ENCODE measurements at regions not wholly inside any gene's neighbourhood (a gene's known extent, or its start where the extent isn't known, plus 50 kb on each side); places are given as distances from the start of the nearest gene placed in this dataset.
A peak's percentile ranks its signal among the peaks of the same experiment; 100 is the strongest.

GRCh38 chrX:69263251-69263820, 98.1 kb upstream of the PJA1 start:
- no peak for DNase-seq

- no peak for DNase-seq
These were observed 97.0 kb upstream of the PJA1 start for GRCh38 chrX:69262036-69262936.

- no peak for DNase-seq
These were observed 94.9 kb upstream of the PJA1 start for GRCh38 chrX:69260169-69260568.

- DNase-seq: no peak
These were observed 93.6 kb upstream of the PJA1 start for GRCh38 chrX:69258893-69259292.

GRCh38 chrX:69257499-69258127, 92.4 kb upstream of the PJA1 start:
- DNase-seq: no peak

GRCh38 chrX:69256291-69256565, 91.0 kb upstream of the PJA1 start:
- DNase-seq: no peak

- no peak for DNase-seq
These were observed 90.4 kb upstream of the PJA1 start for GRCh38 chrX:69255441-69256290.

GRCh38 chrX:69253821-69254220, 88.6 kb upstream of the PJA1 start:
- no peak for DNase-seq

- no peak for DNase-seq
These were observed 78.0 kb upstream of the PJA1 start for GRCh38 chrX:69243276-69243675.

- DNase-seq: no peak
These were observed 73.6 kb upstream of the PJA1 start for GRCh38 chrX:69238887-69239231.

GRCh38 chrX:69238114-69238886, 73.0 kb upstream of the PJA1 start:
- peak; percentile 30 to 74 for DNase-seq

GRCh38 chrX:69237236-69237635, 72.0 kb upstream of the PJA1 start:
- DNase-seq: no peak

GRCh38 chrX:69236641-69237040, 71.4 kb upstream of the PJA1 start:
- DNase-seq: no peak

GRCh38 chrX:69234624-69235023, 69.4 kb upstream of the PJA1 start:
- DNase-seq: no peak

- no peak for DNase-seq
These were observed 67.7 kb upstream of the PJA1 start for GRCh38 chrX:69232945-69233344.

- DNase-seq: no peak
These were observed 66.7 kb upstream of the PJA1 start for GRCh38 chrX:69231903-69232302.

GRCh38 chrX:69229436-69229835, 64.2 kb upstream of the PJA1 start:
- DNase-seq: no peak

GRCh38 chrX:69228732-69229131, 63.5 kb upstream of the PJA1 start:
- no peak for DNase-seq

GRCh38 chrX:69226459-69227158, 61.4 kb upstream of the PJA1 start:
- no peak for DNase-seq

GRCh38 chrX:69222103-69223090, 57.1 kb upstream of the PJA1 start:
- DNase-seq: peak; percentile 30 to 45

Measured in hippocampal formation (tissue), 2 donors.